Non-pigmented ciliary epithelial cell (primary cell): ENCODE measurements at regions not wholly inside any gene's neighbourhood (a gene's known extent, or its start where the extent isn't known, plus 50 kb on each side); places are given as distances from the start of the nearest gene placed in this dataset.
"Not testable (repeated sequence)": the region's sequence is repeated elsewhere in the genome, so short reads cannot be mapped to it uniquely, and the experiment has no call there.

ENCODE experiments used
- DNase-seq: peaks from one replicate; pipeline ENCODE4 v3.0.0-alpha.2; 2010; ENCODE audit warnings: low read depth

DNA sequence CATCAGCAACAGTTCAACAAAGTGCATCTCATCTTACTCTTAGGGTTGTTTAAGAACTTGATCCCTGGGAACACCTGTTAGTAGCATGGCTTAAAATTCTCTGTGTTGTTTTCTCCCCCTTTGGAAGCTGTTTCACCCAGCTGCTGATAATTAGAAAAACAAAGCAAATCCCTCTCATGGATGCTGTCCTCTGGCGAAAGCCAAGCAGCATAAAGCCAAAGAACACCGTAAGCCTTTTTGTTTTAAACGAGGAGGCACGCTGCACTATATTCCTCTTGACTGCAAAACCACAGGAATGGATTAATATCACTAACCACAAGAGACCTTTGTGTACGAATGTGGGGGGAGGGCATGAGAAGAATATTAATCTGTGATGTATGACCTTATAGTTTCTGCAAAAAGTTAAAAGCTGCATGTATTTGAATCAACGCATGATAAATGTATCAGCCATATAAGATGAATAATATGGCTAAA is 923.2 kb downstream of the LTN1 start:
- peak; percentile 70 for DNase-seq

DNA sequence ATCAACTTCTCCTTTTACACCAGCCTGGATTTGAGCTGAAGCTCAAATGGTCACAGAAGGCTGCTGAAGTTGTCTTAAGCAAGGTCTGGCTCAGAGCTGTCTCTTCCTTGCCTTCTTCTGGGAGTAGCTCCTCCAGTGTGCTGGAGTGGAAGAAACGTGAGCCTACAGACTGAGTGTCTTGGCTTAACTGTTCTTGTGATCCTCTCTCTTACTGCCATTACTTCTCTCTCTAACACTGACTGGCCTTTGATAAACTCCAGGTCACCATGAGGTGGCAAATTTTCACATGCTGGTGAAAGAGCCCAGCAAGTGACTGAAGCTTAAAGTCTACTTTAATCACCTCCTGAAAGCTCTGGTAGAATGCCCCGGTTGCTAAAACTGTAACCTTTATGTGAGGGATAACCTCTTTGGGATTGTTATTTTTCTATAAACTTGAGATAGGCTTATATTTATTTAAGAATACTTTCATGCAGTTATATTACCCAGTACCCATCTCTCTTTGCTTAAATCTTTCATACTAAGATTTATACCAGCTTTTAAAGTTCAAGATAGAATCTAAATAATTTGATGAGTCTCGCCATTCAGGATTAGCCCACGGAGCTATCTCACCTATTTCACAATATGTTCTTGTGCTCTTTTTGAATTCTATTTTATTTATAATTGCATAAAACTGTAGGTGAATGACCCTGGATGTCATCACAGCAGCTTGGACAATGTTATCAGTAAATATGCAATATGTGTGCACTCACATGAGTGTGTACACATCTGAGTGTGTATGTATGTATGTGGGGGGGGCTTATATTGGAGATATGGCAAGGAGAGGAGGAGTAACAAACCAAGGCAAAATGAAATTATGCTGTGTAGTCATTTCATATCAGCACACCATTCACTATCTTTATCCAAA is 924.0 kb downstream of the LTN1 start:
- DNase-seq, result no peak

DNA sequence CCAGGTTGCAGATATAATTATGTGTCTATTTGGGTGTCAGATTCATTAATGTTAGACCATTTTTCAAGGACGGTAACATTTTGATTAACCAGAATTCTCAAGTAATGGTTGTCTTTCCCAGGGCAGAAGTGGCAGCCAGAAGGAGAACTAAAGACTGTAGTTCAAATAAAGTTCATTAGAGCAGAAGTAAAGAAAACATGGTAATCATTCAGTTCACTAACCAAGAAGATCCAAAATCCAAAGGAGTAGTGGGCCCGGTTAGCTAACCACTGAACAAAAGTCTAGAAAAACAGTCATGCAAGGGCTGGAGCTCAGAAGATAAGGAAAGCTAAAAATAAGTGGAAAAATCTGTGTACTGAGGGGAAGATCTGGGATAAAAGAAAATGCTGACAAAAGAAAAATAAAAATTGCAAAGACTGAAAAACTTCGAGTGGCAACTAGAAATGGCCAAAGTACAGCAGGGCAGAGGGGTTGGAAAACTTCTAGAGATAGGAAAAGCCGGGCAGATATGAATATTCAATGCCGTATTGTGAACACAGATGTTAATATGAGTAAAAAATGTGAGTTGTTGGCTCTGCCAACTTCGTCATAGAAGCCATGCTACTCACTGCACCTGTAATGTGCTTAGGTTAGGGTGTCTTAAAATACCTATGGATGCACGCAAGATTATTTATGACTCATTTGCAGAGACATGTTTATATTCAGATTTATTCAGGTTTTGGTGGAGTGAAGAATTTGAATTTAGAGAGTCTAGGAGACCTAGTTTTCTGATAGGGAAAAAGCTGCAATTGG is 925.9 kb downstream of the LTN1 start:
- no peak for DNase-seq

DNA sequence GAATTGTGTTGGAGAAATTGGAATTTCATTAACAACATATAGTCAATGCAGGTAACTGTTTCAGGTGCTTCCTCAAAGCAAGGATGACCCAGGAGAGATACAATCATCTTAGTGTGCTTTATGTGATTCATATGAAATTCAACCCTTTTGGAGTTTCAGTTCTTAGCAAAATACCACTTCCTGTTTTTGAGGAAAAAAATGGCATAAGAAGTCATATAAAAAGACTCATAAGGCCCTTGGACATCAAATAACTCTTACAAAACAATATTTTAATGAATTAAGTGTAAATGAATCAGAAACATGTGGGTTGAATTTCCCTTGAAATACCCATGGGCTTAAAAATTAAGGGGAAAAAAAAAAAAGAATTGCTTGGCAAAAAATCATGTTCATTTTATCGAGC is 926.6 kb downstream of the LTN1 start:
- no peak for DNase-seq

DNA sequence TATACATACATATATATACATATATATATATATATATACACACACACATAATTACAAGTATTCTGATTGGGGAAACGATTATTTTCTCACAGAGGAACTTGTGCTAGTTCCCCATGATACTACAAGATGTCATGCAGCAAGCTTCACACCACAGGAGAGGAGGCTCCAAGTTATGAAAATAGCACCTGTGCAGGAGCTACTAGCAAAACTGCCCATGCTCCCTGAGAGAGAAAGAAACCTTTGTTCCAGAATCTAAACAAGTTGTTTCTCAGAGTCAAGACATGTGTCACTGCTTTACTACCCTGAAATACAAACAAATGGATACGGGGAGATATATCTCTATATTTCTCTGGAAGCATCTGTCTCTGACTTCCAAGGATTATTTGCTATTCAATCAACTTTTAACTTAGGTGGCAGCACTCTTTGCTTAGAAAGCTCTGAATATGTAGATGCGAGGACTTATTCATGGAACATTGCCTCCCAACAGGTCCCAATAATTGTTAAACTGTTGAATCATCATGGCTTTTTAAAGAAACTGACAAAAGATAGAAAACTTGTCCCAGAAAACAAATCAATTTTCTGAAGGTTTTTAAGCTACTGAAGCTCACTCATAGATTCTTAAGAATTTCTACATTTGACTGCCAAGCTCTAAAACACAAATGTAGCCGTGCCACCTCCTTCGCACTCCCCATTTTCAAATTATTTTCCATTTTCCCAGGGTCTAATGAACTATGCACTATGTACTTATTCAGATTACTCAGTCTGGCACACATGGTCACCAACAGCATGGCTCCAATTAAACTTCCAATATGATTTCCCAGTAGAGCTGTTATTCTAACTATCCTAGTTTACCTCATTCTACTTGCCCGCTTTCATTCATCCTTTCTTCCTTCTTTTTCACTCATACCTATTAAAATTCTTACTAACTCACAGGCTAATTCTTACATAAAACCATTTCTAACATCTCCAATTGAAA is 929.1 kb downstream of the LTN1 start:
- DNase-seq, result no peak

DNA sequence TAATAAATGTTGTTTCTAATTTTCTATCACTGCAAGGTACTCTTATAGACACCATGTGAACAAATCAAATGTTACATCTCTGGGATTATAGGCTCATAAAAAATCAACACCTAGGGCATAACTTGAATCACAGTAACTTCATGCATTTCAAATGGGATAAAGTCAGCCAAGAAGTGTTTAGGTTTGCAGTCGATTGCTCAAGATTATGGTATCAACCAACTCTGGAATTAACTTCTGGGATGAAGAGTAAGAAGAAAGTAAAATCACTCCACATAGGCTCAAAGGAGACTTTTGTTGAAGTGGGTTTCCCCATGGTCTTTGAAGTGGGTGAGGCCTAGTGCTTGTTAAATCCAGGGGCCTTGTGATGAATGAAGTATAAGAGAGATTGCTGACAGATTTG is 939.7 kb downstream of the LTN1 start:
- DNase-seq, result not testable (repeated sequence)

DNA sequence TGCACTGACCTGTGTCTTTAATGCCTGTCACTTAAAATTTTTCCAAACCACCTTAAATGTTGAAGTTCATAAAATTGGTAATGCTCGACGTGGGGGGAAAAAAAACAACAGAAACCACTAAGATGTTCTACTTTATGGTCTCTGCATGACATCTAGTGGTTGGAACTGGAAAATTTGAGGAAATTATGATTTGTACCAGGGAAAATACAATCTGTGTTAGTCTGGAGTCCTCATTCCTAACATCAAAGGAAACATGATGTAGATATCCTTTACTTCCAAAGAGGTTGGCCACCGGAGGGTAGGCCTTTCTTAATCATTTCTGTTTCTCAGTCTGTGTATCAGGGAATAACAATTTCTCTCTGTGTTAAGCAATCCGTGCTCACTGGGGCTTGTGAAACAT is 941.0 kb downstream of the LTN1 start:
- DNase-seq, result not testable (repeated sequence)

DNA sequence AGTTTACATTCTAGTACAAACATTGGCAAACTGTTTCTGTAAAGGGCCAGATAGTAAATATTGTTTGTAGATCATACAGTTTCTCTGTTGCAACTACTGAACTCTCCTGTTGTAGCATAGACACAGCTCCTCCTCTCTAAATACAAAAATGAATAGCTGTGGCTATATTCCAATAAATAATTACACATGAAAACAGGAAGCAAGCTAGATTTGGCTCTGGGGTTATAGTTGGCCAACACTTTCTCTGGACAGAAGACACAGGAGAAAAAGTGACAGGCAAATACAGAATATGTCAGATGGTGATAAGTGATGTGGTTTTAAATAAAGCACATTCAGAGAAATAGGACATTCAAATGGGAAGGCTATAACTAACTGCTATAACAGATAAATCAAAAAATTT is 957.0 kb downstream of the LTN1 start:
- DNase-seq, result not testable (repeated sequence)

DNA sequence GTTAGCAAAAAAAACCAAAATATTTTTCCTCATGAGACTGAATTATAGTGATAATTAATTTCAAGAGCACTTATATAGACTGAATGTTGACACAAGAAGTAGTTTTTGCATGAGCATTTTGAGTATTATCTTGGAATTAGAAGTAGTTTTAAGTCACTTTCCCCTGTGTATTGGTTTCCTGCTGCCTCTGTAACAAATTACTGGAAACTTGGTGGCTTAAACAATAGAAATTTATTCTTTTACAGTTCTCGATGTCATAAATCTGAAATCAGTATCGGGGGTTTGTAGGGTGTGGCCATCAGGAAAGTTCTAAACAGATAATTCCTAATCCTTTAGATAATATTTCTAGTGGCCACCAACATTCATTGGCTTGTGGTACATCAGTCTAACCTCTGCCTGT is 957.8 kb downstream of the LTN1 start:
- DNase-seq, result not testable (repeated sequence)

DNA sequence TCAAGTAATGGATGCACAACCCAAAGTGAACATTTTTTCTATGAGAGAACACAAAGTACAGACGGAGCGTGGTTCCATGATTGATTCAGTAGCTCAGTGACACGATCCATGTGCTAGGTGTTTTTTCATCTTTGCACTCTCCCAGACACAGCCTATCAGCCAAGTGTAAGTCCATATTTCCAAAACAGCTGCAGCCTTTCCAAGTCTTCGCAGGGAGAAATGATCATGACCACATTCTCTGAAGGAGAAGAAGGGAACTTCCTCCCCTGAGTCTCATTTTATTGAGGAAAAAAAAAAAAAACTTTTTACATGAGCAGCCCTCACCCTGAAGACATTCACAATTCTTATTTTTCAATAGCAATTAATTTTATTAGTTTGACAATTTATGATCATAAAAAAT is 958.3 kb downstream of the LTN1 start:
- DNase-seq, result not testable (repeated sequence)

DNA sequence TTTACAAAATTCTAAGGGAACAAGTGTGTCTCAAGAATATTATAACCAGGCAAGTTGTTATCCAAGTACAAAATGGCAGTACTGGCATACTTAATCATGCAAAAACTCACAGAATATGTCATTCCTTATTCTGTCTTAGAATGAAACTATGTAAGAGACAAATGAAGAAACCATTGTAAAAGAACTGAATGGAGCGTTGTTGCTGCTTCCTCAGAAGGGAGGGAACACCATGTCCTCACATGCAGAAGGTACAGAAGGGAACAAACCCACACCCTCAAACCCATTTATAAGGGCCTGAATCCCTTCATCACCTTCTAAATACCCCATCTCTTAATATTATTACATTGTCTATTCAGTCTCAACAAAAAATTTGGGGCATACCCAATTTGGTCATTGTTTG is 960.0 kb downstream of the LTN1 start:
- DNase-seq, result not testable (repeated sequence)

DNA sequence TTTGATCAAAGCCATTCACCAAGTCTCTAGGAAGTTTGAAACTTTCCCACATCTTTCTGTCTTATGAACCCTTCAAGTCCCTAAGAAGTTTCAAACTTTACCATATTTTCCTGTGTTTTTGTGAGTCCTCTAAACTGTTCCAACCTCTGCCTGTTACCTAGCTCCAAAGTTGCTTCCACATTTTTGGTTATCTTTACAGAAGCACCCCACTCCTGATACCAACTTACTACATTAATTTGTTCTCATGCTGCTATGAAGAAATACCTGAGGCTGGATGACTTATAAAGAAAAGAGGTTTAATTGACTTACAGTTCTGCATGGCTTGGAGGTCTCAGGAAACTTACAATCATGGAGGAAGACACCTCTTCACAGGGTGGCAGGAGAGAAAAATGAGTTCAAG is 961.6 kb downstream of the LTN1 start:
- DNase-seq, result not testable (repeated sequence)

DNA sequence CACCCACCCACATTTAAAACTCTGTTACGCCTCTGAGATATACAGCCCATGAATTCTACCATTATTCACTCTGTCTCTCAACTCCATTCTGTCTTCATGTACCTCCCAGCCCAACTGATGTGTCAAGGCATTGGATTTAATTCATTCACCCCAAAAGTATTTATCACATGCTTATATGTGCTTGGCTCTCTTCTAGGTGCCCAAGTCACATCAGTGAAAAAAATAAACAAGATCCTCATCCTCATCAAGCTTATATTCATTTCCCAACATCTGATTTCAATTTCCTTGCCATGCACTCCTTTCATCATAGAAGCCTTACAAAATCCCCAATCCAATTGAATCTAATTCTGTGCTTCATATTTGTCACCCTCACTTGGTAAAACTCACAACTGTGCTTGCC is 967.6 kb downstream of the LTN1 start:
- DNase-seq, result no peak

DNA sequence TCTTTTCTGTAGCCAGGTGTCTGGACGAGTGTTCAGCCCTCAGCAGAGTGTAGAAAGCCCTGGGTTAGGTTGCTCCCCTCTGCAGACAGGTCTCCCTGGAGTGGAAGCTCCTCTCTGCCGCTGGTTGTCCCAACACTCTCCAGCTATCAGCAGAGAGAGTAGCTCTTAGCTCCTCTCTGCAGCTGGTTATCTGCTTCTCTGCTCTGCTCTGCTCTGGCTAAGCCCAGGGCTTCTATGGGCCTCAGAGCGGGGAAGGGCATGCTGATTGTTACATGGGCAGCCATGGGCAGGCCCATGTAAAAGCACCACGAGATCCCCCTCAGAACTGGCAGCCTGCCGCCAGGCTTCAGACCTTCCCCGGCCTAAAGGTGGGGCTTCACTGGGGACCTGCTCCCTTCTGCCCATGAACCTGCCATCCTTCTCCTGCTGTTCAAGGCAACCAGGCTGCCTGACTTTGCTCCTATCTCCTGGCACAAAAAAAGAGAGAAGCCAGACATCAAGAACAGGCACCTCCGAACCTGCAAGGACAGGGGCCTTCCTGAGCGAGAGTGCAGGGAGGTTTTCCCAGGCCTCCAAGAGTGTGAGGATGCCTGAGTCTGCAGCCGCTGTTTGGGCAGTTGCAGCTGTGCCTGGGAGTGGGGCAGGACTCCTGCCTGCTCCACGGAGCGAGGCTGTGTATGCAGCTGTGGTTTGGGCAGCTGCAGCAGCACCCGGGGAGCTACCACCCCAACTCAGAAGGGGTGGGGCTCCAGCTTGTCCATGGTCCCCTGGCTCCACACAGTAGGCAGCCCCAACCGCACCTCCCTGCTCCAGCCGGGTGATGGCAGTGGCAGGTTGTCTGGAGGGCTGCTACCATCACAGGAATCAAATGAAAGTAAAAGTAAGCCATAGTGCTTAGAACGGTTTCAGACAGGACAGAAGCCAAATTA is 973.7 kb downstream of the LTN1 start:
- DNase-seq, result no peak

DNA sequence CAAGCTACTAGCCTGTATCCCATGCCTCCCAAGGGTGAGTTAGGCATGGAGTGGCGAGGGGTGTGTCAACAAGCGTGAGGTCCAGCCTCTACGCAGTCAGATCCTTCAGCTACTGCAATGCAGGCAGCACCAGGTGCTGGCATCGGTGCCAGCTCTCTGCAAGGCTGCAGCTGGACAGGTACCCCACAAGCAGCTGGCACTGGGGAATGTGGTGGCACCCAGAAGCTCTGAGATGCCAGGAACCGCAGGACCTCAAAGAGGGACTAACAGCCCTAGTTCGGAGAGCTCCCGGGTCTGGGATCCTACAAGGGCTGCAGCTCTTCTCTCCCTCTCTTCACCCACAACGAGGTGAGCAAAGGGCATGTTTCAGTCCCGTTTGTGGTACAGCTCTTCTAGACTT is 974.5 kb downstream of the LTN1 start:
- no peak for DNase-seq

DNA sequence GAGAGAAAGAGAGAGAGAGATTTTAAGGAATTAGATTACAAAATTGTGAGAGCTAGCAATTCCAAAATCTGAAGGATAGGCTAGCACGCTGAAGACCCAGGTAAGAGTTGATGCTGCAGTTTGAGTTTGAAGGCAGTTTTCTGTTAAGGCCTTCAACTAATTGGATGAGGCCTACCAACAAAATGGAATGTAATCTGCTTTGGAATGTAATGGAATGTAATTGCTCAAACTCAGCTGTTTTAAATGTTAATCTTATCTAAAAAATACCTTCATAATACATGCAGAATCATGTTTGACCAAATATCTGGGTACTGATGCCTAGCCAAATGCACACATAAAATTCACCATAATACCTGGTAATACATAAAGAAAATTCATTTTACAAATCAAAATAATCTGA is 976.1 kb downstream of the LTN1 start:
- peak; percentile 1 for DNase-seq

DNA sequence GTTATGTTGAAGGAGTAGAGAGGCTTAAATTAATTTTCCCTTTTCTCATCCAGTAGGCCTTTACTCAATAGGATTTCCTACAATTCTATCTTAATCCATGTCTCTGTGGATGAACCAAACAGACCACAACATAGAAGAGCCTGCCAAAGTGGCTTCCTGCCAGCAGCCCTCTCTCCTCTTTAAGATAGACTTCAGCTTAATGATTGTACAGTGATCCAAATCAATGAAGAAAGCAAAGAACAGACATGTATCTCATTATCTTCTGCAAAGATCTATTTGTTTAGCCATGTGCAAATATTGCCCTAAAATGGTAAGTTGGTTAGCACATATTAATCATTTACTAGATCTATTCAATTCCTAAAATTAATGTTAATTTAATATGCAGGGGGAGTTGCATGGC is 979.6 kb downstream of the LTN1 start:
- not testable (repeated sequence) for DNase-seq

DNA sequence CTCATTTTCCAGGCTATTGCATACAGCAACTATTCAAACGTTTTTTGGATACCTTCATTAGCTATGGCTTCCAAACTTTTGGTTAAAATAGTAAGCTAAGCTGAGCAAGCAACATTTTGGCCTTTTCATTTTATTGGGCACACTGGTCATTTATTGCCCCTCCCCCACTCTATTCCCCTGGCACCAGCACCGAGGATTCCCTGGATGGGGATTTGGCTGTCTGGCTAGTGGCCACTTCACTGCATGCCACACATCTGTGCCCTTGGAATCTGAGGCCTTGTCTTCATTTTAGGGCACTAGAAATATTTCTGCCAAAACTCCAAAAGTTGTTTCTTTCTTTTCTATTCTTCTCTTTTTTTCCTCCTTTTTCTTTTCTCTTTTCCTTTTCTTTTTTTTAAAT is 980.7 kb downstream of the LTN1 start:
- not testable (repeated sequence) for DNase-seq

DNA sequence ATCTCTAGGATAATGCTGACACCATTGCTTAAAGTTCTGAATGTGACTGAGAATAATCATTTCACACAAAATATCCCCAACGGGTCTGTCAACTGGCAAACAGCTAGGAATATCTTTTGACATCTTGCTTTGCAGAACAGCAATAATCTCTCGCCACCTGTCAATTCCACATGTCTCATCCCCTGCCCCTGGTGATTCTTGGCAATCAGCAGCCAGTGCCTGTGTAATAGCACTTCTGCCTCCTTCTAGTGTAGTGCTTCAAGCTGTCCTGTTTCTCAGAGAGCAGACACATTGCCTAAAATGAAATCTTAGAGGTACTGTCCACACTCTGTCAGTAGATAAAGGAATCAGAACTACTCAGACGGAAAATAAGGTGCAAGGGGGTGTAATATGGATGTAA is 984.4 kb downstream of the LTN1 start:
- not testable (repeated sequence) for DNase-seq

DNA sequence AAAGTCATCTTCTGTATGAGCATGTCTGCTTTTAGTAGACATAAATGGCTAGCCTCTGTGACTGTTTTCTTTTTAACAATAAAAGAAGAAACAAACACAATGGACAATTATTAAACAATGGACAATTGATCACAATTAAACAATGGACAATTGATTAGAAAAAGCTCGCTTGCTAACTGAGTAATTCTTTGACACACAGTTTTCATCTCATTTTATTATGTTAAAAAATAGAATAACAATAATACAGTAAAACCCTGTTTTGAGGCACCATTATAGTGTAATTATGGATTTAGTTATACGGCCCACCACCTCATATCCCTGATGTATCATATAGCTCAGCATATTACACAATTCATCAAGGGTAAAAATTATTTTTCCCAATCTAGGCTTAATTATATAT is 989.0 kb downstream of the LTN1 start:
- DNase-seq, result not testable (repeated sequence)

DNA sequence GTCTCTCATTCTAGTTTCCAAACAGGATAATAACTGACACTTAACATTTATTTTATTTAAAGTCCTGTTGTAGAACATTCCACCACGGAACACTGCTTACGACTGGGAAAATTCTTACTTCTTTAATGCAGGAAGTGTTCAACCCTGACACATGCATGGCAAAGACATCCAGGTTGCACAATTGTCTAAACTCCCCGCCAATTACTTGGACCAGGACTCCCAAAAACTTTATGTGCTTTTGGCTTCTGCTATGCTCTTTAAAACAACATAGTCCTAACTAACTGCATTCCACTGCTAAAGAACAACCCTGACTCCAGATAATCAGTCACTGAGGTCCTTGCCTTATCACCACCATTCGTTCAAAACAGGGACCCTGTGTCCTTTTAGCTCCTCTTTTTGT is 995.8 kb downstream of the LTN1 start:
- not testable (repeated sequence) for DNase-seq
